IMR-90 (cell line): ENCODE measurements at regions not wholly inside any gene's neighbourhood (a gene's known extent, or its start where the extent isn't known, plus 50 kb on each side); places are given as distances from the start of the nearest gene placed in this dataset.

ENCODE experiments used
- ATAC-seq: fragments of 200-7000 bp; cut with Tn5 transposase; 2 replicates; pipeline ENCODE4 v1.9.1; 2020; ENCODE audit warnings: low read depth, mild to moderate bottlenecking, moderate library complexity
- BruUV-seq: library from RNA; stranded (reverse); fragments of 400-500 nt; replicated peaks from 2 replicates; lab custom pipeline; 2021; lab: Mats Ljungman, UMichigan
- CTCF ChIA-PET: fragments of 300-600 bp; formaldehyde crosslinking; extraction: SDS; loops from one replicate; lab custom pipeline; 2021; ENCODE audit warnings: antibody characterized with exemption; lab: Yijun Ruan, JAX
- POLR2A ChIA-PET: fragments of 300-600 bp; sonication (Branson Sonifier 250); formaldehyde crosslinking; loops from one replicate; lab custom pipeline; 2022; ENCODE audit warnings: antibody characterized with exemption; ENCODE audit not compliant: unreplicated experiment; lab: Charles Lee
- DNase-seq: peaks from one replicate; pipeline ENCODE4 v3.0.0; 2013
- H2AFZ ChIP-seq: replicated peaks from 2 replicates; pipeline ENCODE3; 2013; ENCODE audit warnings: low read length, mild to moderate bottlenecking; ENCODE audit not compliant: poor library complexity
- H2AK5ac ChIP-seq: 2 replicates; pipeline ENCODE4 v1.6.1; 2013; ENCODE audit warnings: low read depth, low read length, inconsistent platforms
- H2AK9ac ChIP-seq: replicated peaks from 2 replicates; pipeline ENCODE3; 2013; ENCODE audit warnings: mild to moderate bottlenecking, low read depth, low read length, moderate library complexity; ENCODE audit not compliant: poor library complexity
- H2BK120ac ChIP-seq: 2 replicates; pipeline ENCODE4 v1.6.1; 2013; ENCODE audit warnings: low read depth, low read length, inconsistent platforms
- H2BK15ac ChIP-seq: 3 replicates; pipeline ENCODE4 v1.6.1; 2013; ENCODE audit warnings: low read depth, low read length, inconsistent platforms
- H2BK20ac ChIP-seq: 2 replicates; pipeline ENCODE4 v1.6.1; 2013; ENCODE audit warnings: low read depth, mild to moderate bottlenecking, inconsistent platforms, low read length, moderate library complexity
- H2BK5ac ChIP-seq: 2 replicates; pipeline ENCODE4 v1.6.1; 2013; ENCODE audit warnings: mild to moderate bottlenecking, low read depth, low read length, inconsistent platforms; ENCODE audit not compliant: poor library complexity, severe bottlenecking
- H3K14ac ChIP-seq: replicated peaks from 2 replicates; pipeline ENCODE4 v1.6.1; 2013; ENCODE audit warnings: low read depth, low read length, inconsistent platforms
- H3K18ac ChIP-seq: 2 replicates; pipeline ENCODE4 v1.6.1; 2013; ENCODE audit warnings: low read depth, low read length, control low read depth
- H3K23ac ChIP-seq: 2 replicates; pipeline ENCODE4 v1.6.1; 2013; ENCODE audit warnings: low read depth, low read length, inconsistent platforms
- H3K27ac ChIP-seq: 2 replicates; pipeline ENCODE4 v1.5.1; 2013; ENCODE audit warnings: mild to moderate bottlenecking, control low read depth, low read length; ENCODE audit not compliant: insufficient read depth
- H3K27me3 ChIP-seq: 2 replicates; pipeline ENCODE4 v1.6.1; 2013; ENCODE audit warnings: low read length; ENCODE audit not compliant: control insufficient read depth, insufficient read depth
- H3K36me3 ChIP-seq: 2 replicates; pipeline ENCODE4 v1.6.1; 2013; ENCODE audit warnings: low read length, mixed read lengths; ENCODE audit not compliant: control insufficient read depth, insufficient read depth
- H3K4ac ChIP-seq: 2 replicates; pipeline ENCODE4 v1.6.1; 2013; ENCODE audit warnings: low read depth, low read length, inconsistent platforms
- H3K4me1 ChIP-seq: 2 replicates; pipeline ENCODE4 v1.6.1; 2013; ENCODE audit warnings: low read length, mixed read lengths; ENCODE audit not compliant: control insufficient read depth, insufficient read depth
- H3K4me2 ChIP-seq: 2 replicates; pipeline ENCODE4 v1.6.1; 2013; ENCODE audit warnings: low read depth, mild to moderate bottlenecking, control low read depth, low read length, moderate library complexity
- H3K4me3 ChIP-seq: 2 replicates; pipeline ENCODE4 v1.5.1; 2013; ENCODE audit warnings: low read depth, mild to moderate bottlenecking, control low read depth, low read length, moderate library complexity; ENCODE audit not compliant: insufficient read depth
- H3K56ac ChIP-seq: 2 replicates; pipeline ENCODE4 v1.6.1; 2013; ENCODE audit warnings: low read length, inconsistent platforms; ENCODE audit not compliant: insufficient read depth; ENCODE audit errors: extremely low read depth
- H3K79me1 ChIP-seq, 2 experiments: 2 replicates each; pipeline ENCODE4 v1.6.1; 2013; ENCODE audit warnings: low read length in 2 of 2, inconsistent platforms in 1 of 2, low read depth in 1 of 2
- H3K9ac ChIP-seq: 2 replicates; pipeline ENCODE4 v1.6.1; 2013; ENCODE audit warnings: low read depth, low read length, control low read depth
- H3K9me1 ChIP-seq: 2 replicates; pipeline ENCODE4 v1.6.1; 2013; ENCODE audit warnings: low read length, inconsistent platforms; ENCODE audit not compliant: insufficient read depth
- H3K9me3 ChIP-seq: 2 replicates; pipeline ENCODE4 v1.6.1; 2013; ENCODE audit warnings: low read length; ENCODE audit not compliant: control insufficient read depth, insufficient read depth
- H4K20me1 ChIP-seq: 2 replicates; pipeline ENCODE4 v1.6.1; 2013; ENCODE audit warnings: low read length, inconsistent platforms; ENCODE audit not compliant: insufficient read depth
- H4K5ac ChIP-seq: 2 replicates; pipeline ENCODE4 v1.6.1; 2013; ENCODE audit warnings: mild to moderate bottlenecking, low read depth, low read length, control low read depth
- H4K8ac ChIP-seq, 2 experiments: 2 replicates each; pipeline ENCODE4 v1.6.1; 2013; ENCODE audit warnings: low read depth in 2 of 2, low read length in 2 of 2, control low read depth in 1 of 2, inconsistent platforms in 1 of 2
- H4K91ac ChIP-seq: 2 replicates; pipeline ENCODE4 v1.6.1; 2013; ENCODE audit warnings: low read depth, low read length, inconsistent platforms; ENCODE audit not compliant: insufficient read depth
- CTCF ChIP-seq: conservative IDR thresholded peaks from 2 replicates; pipeline ENCODE4 v1.5.1; 2012; ENCODE audit warnings: mild to moderate bottlenecking, low read depth, low read length, improper control_type of control experiment
- WGBS, 2 experiments: methylation state at CpG; one replicate each; pipeline versions ENCODE4 v1.1.5 to v1.1.7; 2013; ENCODE audit warnings: missing lambda C conversion rate in 2 of 2; ENCODE audit not compliant: insufficient read length in 1 of 2; ENCODE audit errors: extremely low coverage in 2 of 2; 5-methylcytosine and 5-hydroxymethylcytosine counted together
- dilution Hi-C: fragments of 300-500 bp; cut with HindIII; formaldehyde crosslinking; loops from one replicate; pipeline ENCODE4 v1.14.3; 2018; ENCODE audit warnings: low sequenced_read_pairs; ENCODE audit not compliant: unreplicated experiment
- in situ Hi-C: fragments of 300-500 bp; cut with MboI; formaldehyde crosslinking; loops from 3 replicates; pipeline ENCODE4 v1.14.3; 2019; ENCODE audit warnings: low sequenced_read_pairs, inconsistent platforms, mixed read lengths
- intact Hi-C: fragments of 100-400 bp; cut with micrococcal nuclease; formaldehyde crosslinking; loops from 2 replicates; pipeline ENCODE4 v1.10.0; 2022

GRCh38 chr19:28324275-28325060 is 888.5 kb downstream of the UQCRFS1 start:
- Histone ChIP-seq H3K23ac (no peak overlapping the region), H3K27me3 (no peaks in the 10 kb centered on the region), H3K14ac (no peak overlapping the region), H4K20me1 (no peaks in the 10 kb centered on the region), H2AFZ (no peak overlapping the region), H3K79me1 (no peaks in the 10 kb centered on the region), H2AK5ac (no peak overlapping the region), H3K4me3 (no peak overlapping the region), H3K27ac (no peak overlapping the region), H4K8ac (no peak overlapping the region), H3K9ac (no peak overlapping the region), H3K18ac (no peak overlapping the region), H3K36me3 (no peaks in the 10 kb centered on the region), H3K9me1 (no peaks in the 10 kb centered on the region), H3K56ac (no peak overlapping the region), H4K5ac (no peak overlapping the region), H3K4me2 (no peak overlapping the region), H2BK120ac (no peak overlapping the region), H3K9me3 (peaks cover 4% of the 10 kb centered on the region), H3K4me1 (no peaks in the 10 kb centered on the region), H4K91ac (no peak overlapping the region), H2AK9ac (no peak overlapping the region), H2BK20ac (no peak overlapping the region), H2BK5ac (no peak overlapping the region), H3K4ac (no peak overlapping the region), H2BK15ac (no peak overlapping the region)
- no peak for ATAC-seq
- WGBS, 2 experiments, result no CpG with 5 or more reads among the region's 5 CpGs
- CTCF ChIA-PET, result no interaction called here
- intact Hi-C loops (no loop called here), in situ Hi-C loops (no loop called here), dilution Hi-C loops (no loop called here)
- DNase-seq, result no peak
- POLR2A ChIA-PET, result no interaction called here
- no peak for TF ChIP-seq CTCF
- BruUV-seq, result no TSS peak
